ENCODE measurements at regions not wholly inside any gene's neighbourhood (a gene's known extent, or its start where the extent isn't known, plus 50 kb on each side); places are given as distances from the start of the nearest gene placed in this dataset.

- TF ChIP-seq CTCF (IDR thresholded peaks at IDR 0.05) (no peak), POLR2A (IDR thresholded peaks at IDR 0.05) (no peak)
Measured at GRCh38 chr11:11735586-11735985, 106.2 kb upstream of the USP47 start.
